HFFc6 (cell line): ENCODE measurements at regions not wholly inside any gene's neighbourhood (a gene's known extent, or its start where the extent isn't known, plus 50 kb on each side); places are given as distances from the start of the nearest gene placed in this dataset.
"Not testable (repeated sequence)": the region's sequence is repeated elsewhere in the genome, so short reads cannot be mapped to it uniquely, and the experiment has no call there.

Source experiments
- DNase-seq: peaks from one replicate; pipeline ENCODE4 v3.0.0-alpha.2; 2018
- H3K27ac Mint-ChIP-seq: 2 replicates; pipeline ENCODE4 v1.8.0; 2020; ENCODE audit warnings: mild to moderate bottlenecking, mixed read lengths
- H3K27me3 Mint-ChIP-seq: 2 replicates; pipeline ENCODE4 v1.8.0; 2021; ENCODE audit warnings: mild to moderate bottlenecking, moderate library complexity, mixed read lengths; ENCODE audit not compliant: insufficient read depth
- H3K36me3 Mint-ChIP-seq: 2 replicates; pipeline ENCODE4 v1.8.0; 2021; ENCODE audit warnings: low read depth, mixed read lengths
- H3K4me1 Mint-ChIP-seq: 2 replicates; pipeline ENCODE4 v1.8.0; 2020; ENCODE audit warnings: low read depth, mixed read lengths
- H3K4me3 Mint-ChIP-seq: 2 replicates; pipeline ENCODE4 v1.8.0; 2020; ENCODE audit warnings: mild to moderate bottlenecking, moderate library complexity, mixed read lengths
- H3K9me3 Mint-ChIP-seq: 2 replicates; pipeline ENCODE4 v1.8.0; 2020; ENCODE audit warnings: mild to moderate bottlenecking, mixed read lengths
- CTCF ChIP-seq: fragments of 200-600 bp; sonication (generic); IDR thresholded peaks from 2 replicates; pipeline ENCODE4 v1.5.0; 2021; ENCODE audit warnings: antibody characterized with exemption, mild to moderate bottlenecking

- no peak for TF ChIP-seq CTCF
- Mint-ChIP-seq H3K4me3 (no peak overlapping the region), H3K27ac (no peak overlapping the region), H3K4me1 (no peaks in the 10 kb centered on the region), H3K27me3 (no peaks in the 10 kb centered on the region; the same call in 1 of the 2 replicates), H3K36me3 (no peaks in the 10 kb centered on the region), H3K9me3 (peaks cover 49% of the 10 kb centered on the region)
- no peak for DNase-seq
These were observed 443.9 kb upstream of the ZNF804A start for GRCh38 chr2:184154438-184154837.

- no peak for TF ChIP-seq CTCF
- H3K27me3 Mint-ChIP-seq: no peaks in the 10 kb centered on the region; the same call in 1 of the 2 replicates
- peaks cover 52% of the 10 kb centered on the region for H3K9me3 Mint-ChIP-seq
- no peaks in the 10 kb centered on the region for H3K36me3 Mint-ChIP-seq
- H3K4me1 Mint-ChIP-seq: no peaks in the 10 kb centered on the region
- H3K27ac Mint-ChIP-seq: no peak overlapping the region
- DNase-seq: no peak
- no peak overlapping the region for H3K4me3 Mint-ChIP-seq
These were observed 442.5 kb upstream of the ZNF804A start for GRCh38 chr2:184155791-184156190.

- H3K27ac Mint-ChIP-seq: no peak overlapping the region
- no peaks in the 10 kb centered on the region; the same call in 1 of the 2 replicates for H3K27me3 Mint-ChIP-seq
- H3K4me3 Mint-ChIP-seq: no peak overlapping the region
- no peaks in the 10 kb centered on the region for H3K4me1 Mint-ChIP-seq
- no peak for TF ChIP-seq CTCF
- no peak for DNase-seq
- peaks cover 52% of the 10 kb centered on the region for H3K9me3 Mint-ChIP-seq
- H3K36me3 Mint-ChIP-seq: no peaks in the 10 kb centered on the region
These were observed 441.2 kb upstream of the ZNF804A start for GRCh38 chr2:184157141-184157540.

- TF ChIP-seq CTCF: peak; percentile 29
- peaks cover 52% of the 10 kb centered on the region for H3K9me3 Mint-ChIP-seq
- no peak overlapping the region for H3K27ac Mint-ChIP-seq
- H3K4me1 Mint-ChIP-seq: no peaks in the 10 kb centered on the region
- no peak for DNase-seq
- no peaks in the 10 kb centered on the region for H3K36me3 Mint-ChIP-seq
- H3K27me3 Mint-ChIP-seq: no peaks in the 10 kb centered on the region; the same call in 1 of the 2 replicates
- no peak overlapping the region for H3K4me3 Mint-ChIP-seq
These were observed 435.9 kb upstream of the ZNF804A start for GRCh38 chr2:184162426-184162825.

GRCh38 chr2:184168823-184169222 is 429.5 kb upstream of the ZNF804A start:
- H3K27me3 Mint-ChIP-seq, H3K4me1 Mint-ChIP-seq, DNase-seq, H3K27ac Mint-ChIP-seq, H3K4me3 Mint-ChIP-seq, H3K36me3 Mint-ChIP-seq: not testable (repeated sequence)
- peaks cover 46% of the 10 kb centered on the region for H3K9me3 Mint-ChIP-seq

GRCh38 chr2:184169366-184169765 is 429.0 kb upstream of the ZNF804A start:
- Mint-ChIP-seq H3K36me3 (peaks cover 9% of the 10 kb centered on the region; the same call in 1 of the 2 replicates), H3K9me3 (peaks cover 46% of the 10 kb centered on the region), H3K27ac (no peak overlapping the region), H3K27me3 (no peaks in the 10 kb centered on the region), H3K4me3 (no peak overlapping the region), H3K4me1 (no peaks in the 10 kb centered on the region)
- TF ChIP-seq CTCF: no peak
- no peak for DNase-seq
